ENCODE measurements at regions not wholly inside any gene's neighbourhood (a gene's known extent, or its start where the extent isn't known, plus 50 kb on each side); places are given as distances from the start of the nearest gene placed in this dataset.

DNA sequence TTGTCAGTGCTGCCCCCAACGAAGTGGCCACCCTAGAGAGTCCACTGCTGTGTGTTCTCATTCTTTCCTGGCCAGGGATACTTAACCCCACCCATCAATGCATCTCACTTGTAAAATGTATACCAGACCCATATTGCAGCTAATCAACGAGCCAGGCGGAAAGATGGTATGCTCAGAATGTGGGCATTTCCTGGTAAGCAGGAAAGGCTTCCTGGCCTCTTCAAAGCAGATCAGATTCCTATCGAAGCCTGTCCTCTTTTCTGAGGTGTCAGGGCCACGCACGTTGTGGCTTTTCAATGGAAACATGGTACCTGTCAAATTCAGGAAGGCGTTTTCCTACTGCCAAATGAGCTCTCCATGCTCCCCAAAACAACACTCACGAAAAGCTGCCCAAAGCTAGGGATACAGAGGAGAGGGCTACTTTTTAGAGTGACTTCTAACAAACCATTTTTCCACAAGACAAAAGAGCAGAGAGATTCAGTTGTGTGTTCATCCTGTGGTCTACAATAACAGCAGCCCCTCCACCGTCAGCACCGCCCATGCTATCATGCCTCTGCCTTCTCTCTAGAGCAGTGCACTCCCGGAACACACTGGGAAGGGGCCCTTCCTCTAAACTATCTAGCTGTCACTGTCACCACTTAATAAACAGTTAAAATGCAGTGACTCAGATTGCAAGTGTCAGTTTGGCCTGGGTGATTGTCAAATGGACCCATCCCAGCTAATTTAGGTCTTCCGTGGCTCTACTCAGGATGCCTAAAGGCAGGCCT lies 535.1 kb downstream of the RNF144A start:
- TF ChIP-seq, protein P1, sequence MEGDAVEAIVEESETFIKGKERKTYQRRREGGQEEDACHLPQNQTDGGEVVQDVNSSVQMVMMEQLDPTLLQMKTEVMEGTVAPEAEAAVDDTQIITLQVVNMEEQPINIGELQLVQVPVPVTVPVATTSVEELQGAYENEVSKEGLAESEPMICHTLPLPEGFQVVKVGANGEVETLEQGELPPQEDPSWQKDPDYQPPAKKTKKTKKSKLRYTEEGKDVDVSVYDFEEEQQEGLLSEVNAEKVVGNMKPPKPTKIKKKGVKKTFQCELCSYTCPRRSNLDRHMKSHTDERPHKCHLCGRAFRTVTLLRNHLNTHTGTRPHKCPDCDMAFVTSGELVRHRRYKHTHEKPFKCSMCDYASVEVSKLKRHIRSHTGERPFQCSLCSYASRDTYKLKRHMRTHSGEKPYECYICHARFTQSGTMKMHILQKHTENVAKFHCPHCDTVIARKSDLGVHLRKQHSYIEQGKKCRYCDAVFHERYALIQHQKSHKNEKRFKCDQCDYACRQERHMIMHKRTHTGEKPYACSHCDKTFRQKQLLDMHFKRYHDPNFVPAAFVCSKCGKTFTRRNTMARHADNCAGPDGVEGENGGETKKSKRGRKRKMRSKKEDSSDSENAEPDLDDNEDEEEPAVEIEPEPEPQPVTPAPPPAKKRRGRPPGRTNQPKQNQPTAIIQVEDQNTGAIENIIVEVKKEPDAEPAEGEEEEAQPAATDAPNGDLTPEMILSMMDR (IDR thresholded peaks at IDR 0.05) = no peak
- TF ChIP-seq POLR2A (IDR thresholded peaks at IDR 0.05) = no peak
